Smooth muscle cell (in vitro differentiated cells): ENCODE measurements at regions not wholly inside any gene's neighbourhood (a gene's known extent, or its start where the extent isn't known, plus 50 kb on each side); places are given as distances from the start of the nearest gene placed in this dataset.

Experiments used
- DNase-seq: peaks from one replicate; lab custom pipeline; 2025; ENCODE audit not compliant: unreplicated experiment; lab: John Stamatoyannopoulos, UW
- H2AFZ ChIP-seq: fragments of 200-600 bp; sonication (generic); 2 replicates; pipeline ENCODE4 v1.6.0; 2016; ENCODE audit warnings: antibody characterized with exemption, low read depth, mild to moderate bottlenecking
- H3F3A ChIP-seq: fragments of 200-600 bp; sonication (generic); 2 replicates; pipeline ENCODE4 v1.6.0; 2017; ENCODE audit warnings: antibody characterized with exemption, low read depth
- H3K27ac ChIP-seq: fragments of 200-600 bp; sonication (generic); 2 replicates; pipeline ENCODE4 v1.5.1; 2016; ENCODE audit warnings: low read depth, mild to moderate bottlenecking
- H3K27me3 ChIP-seq: fragments of 200-600 bp; sonication (generic); 2 replicates; pipeline ENCODE4 v1.6.1; 2016; ENCODE audit warnings: low read depth, mild to moderate bottlenecking
- H3K36me3 ChIP-seq: fragments of 200-600 bp; sonication (generic); 2 replicates; pipeline ENCODE4 v1.5.1; 2016; ENCODE audit warnings: low read depth
- H3K4me1 ChIP-seq: fragments of 200-600 bp; sonication (generic); 2 replicates; pipeline ENCODE4 v1.5.1; 2016; ENCODE audit warnings: low read depth
- H3K4me2 ChIP-seq: fragments of 200-600 bp; sonication (generic); 2 replicates; pipeline ENCODE4 v1.6.0; 2016; ENCODE audit warnings: mild to moderate bottlenecking
- H3K4me3 ChIP-seq: fragments of 200-600 bp; sonication (generic); 2 replicates; pipeline ENCODE4 v1.5.1; 2016; ENCODE audit warnings: mild to moderate bottlenecking
- H3K79me2 ChIP-seq: fragments of 200-600 bp; sonication (generic); 2 replicates; pipeline ENCODE4 v1.6.0; 2016; ENCODE audit warnings: low read depth, mild to moderate bottlenecking
- H3K9ac ChIP-seq: fragments of 200-600 bp; sonication (generic); 2 replicates; pipeline ENCODE4 v1.6.0; 2016; ENCODE audit warnings: low read depth
- H3K9me3 ChIP-seq: fragments of 200-600 bp; sonication (generic); replicated peaks from 2 replicates; pipeline ENCODE4 v1.5.1; 2016; ENCODE audit warnings: low read depth
- H4K20me1 ChIP-seq: fragments of 200-600 bp; sonication (generic); 2 replicates; pipeline ENCODE4 v1.6.0; 2016; ENCODE audit warnings: low read depth
- WGBS: methylation state at CpG from one replicate; pipeline ENCODE4 v1.1.7; 2016; ENCODE audit warnings: low lambda C conversion rate; 5-methylcytosine and 5-hydroxymethylcytosine counted together
- TF ChIP-seq, protein P1 (sequence below): fragments of 200-600 bp; sonication (generic); IDR thresholded peaks from 2 replicates; pipeline ENCODE4 v1.5.1; 2017; ENCODE audit warnings: borderline replicate concordance, mild to moderate bottlenecking, antibody characterized with exemption; ENCODE audit not compliant: insufficient read depth, poor library complexity, severe bottlenecking

DNA sequence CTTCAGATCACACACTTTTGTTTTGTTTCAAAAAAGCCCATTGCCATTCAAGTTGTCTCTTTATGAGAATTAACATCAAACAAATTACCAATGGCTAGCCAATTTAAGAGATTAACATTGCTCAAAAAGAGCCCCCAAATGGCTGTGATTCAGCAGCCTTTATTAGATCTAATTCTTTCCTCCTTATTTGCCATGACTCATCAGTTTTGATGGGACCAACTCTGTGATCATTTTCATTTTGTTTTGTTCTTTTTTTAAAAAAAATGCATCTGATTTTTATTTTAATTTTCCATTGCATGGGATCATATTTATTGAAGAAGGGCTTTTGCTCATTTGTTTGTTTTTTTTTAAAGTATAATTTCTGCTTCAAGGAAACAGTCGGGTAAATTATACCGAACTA, 161.6 kb upstream of the FRMPD4 start:
- H3K4me2 ChIP-seq = no peak overlapping the region
- DNase-seq = no peak
- H3K4me3 ChIP-seq = no peak overlapping the region
- no peaks in the 10 kb centered on the region for H3K4me1 ChIP-seq
- no peaks in the 10 kb centered on the region for H3K79me2 ChIP-seq
- H3K36me3 ChIP-seq = no peaks in the 10 kb centered on the region
- no peak overlapping the region for H2AFZ ChIP-seq
- no peaks in the 10 kb centered on the region for H3K9me3 ChIP-seq
- WGBS = 96% methylated on average over 2 of the region's 2 CpGs
- TF ChIP-seq, protein P1, sequence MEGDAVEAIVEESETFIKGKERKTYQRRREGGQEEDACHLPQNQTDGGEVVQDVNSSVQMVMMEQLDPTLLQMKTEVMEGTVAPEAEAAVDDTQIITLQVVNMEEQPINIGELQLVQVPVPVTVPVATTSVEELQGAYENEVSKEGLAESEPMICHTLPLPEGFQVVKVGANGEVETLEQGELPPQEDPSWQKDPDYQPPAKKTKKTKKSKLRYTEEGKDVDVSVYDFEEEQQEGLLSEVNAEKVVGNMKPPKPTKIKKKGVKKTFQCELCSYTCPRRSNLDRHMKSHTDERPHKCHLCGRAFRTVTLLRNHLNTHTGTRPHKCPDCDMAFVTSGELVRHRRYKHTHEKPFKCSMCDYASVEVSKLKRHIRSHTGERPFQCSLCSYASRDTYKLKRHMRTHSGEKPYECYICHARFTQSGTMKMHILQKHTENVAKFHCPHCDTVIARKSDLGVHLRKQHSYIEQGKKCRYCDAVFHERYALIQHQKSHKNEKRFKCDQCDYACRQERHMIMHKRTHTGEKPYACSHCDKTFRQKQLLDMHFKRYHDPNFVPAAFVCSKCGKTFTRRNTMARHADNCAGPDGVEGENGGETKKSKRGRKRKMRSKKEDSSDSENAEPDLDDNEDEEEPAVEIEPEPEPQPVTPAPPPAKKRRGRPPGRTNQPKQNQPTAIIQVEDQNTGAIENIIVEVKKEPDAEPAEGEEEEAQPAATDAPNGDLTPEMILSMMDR = no peak
- H3K27me3 ChIP-seq = no peaks in the 10 kb centered on the region
- no peaks in the 10 kb centered on the region for H3F3A ChIP-seq
- no peaks in the 10 kb centered on the region for H4K20me1 ChIP-seq
- H3K9ac ChIP-seq = no peak overlapping the region
- no peak overlapping the region for H3K27ac ChIP-seq

GRCh38 chrX:11992271-11992670, 146.0 kb upstream of the FRMPD4 start:
- Histone ChIP-seq H3K9me3 (no peaks in the 10 kb centered on the region), H3K36me3 (no peaks in the 10 kb centered on the region), H3K79me2 (no peaks in the 10 kb centered on the region), H3K4me1 (no peaks in the 10 kb centered on the region), H3K27me3 (no peaks in the 10 kb centered on the region), H3K27ac (no peak overlapping the region), H2AFZ (no peak overlapping the region), H3F3A (no peaks in the 10 kb centered on the region), H4K20me1 (no peaks in the 10 kb centered on the region), H3K9ac (no peak overlapping the region), H3K4me3 (no peak overlapping the region), H3K4me2 (no peak overlapping the region)
- TF ChIP-seq, protein P1 = no peak
- DNase-seq = no peak

- H4K20me1 ChIP-seq = no peaks in the 10 kb centered on the region
- H2AFZ ChIP-seq = no peak overlapping the region
- H3K4me2 ChIP-seq = no peak overlapping the region
- H3K36me3 ChIP-seq = no peaks in the 10 kb centered on the region
- no peaks in the 10 kb centered on the region for H3F3A ChIP-seq
- H3K4me1 ChIP-seq = no peaks in the 10 kb centered on the region
- no peak for DNase-seq
- 50% methylated on average over 1 of the region's 1 CpG for WGBS
- TF ChIP-seq, protein P1 = no peak
- H3K4me3 ChIP-seq = no peak overlapping the region
- H3K79me2 ChIP-seq = no peaks in the 10 kb centered on the region
- H3K9me3 ChIP-seq = no peaks in the 10 kb centered on the region
- H3K9ac ChIP-seq = no peak overlapping the region
- H3K27me3 ChIP-seq = no peaks in the 10 kb centered on the region
- H3K27ac ChIP-seq = no peak overlapping the region
These were observed 143.1 kb upstream of the FRMPD4 start for GRCh38 chrX:11995146-11995545.

- H3K9me3 ChIP-seq = no peaks in the 10 kb centered on the region
- no peak overlapping the region for H3K4me3 ChIP-seq
- H3F3A ChIP-seq = no peaks in the 10 kb centered on the region
- TF ChIP-seq, protein P1 = no peak
- no peaks in the 10 kb centered on the region for H3K36me3 ChIP-seq
- no peaks in the 10 kb centered on the region for H3K79me2 ChIP-seq
- H3K27me3 ChIP-seq = no peaks in the 10 kb centered on the region
- 66% methylated on average over 2 of the region's 2 CpGs for WGBS
- no peak overlapping the region for H3K9ac ChIP-seq
- no peak overlapping the region for H3K27ac ChIP-seq
- H3K4me2 ChIP-seq = no peak overlapping the region
- H2AFZ ChIP-seq = no peak overlapping the region
- H3K4me1 ChIP-seq = no peaks in the 10 kb centered on the region
- no peaks in the 10 kb centered on the region for H4K20me1 ChIP-seq
- DNase-seq = no peak
These were observed 141.5 kb upstream of the FRMPD4 start for GRCh38 chrX:11996810-11997209.
